ENCODE measurements at regions not wholly inside any gene's neighbourhood (a gene's known extent, or its start where the extent isn't known, plus 50 kb on each side); places are given as distances from the start of the nearest gene placed in this dataset.

GRCh38 chr18:24793742-24794141 lies 333.3 kb downstream of the HRH4 start:
- no peak for FAIRE-seq
- Histone ChIP-seq H3K23ac (ENCODE audit: insufficient read length) (no peak overlapping the region), H3K56ac (replicated peaks; ENCODE audit: insufficient read length, low read depth, low read length) (no peak overlapping the region)

More at GRCh38 chr18:24793742-24794141, 333.3 kb downstream of the HRH4 start:
- H4K91ac ChIP-seq (replicated peaks; ENCODE audit: insufficient read length, low read length), result no peak overlapping the region
- H4K5ac ChIP-seq (ENCODE audit: insufficient read length, low read depth, low read length), result no peak overlapping the region
- no peak overlapping the region for H3K18ac ChIP-seq (ENCODE audit: extremely low read depth, low read length)
- H3K14ac ChIP-seq (ENCODE audit: insufficient read length), result no peak overlapping the region
- H3K9me3 ChIP-seq (ENCODE audit: insufficient read depth in 2 of 2, low read depth in 1 of 2, low read length in 1 of 2), result no peaks in the 10 kb centered on the region
- no peaks in the 10 kb centered on the region for H3K79me2 ChIP-seq (ENCODE audit: control insufficient read depth in 1 of 2, insufficient read depth in 2 of 2, low read length in 2 of 2)
- no peaks in the 10 kb centered on the region for H3K23me2 ChIP-seq (ENCODE audit: low read depth, low read length)
- no peak overlapping the region for H3K27ac ChIP-seq (ENCODE audit: low read depth, low read length)
- no peak overlapping the region for H3K4me2 ChIP-seq (ENCODE audit: insufficient read depth in 1 of 2, low read depth in 2 of 2, low read length in 2 of 2)
- H3K36me3 ChIP-seq (ENCODE audit: control insufficient read depth in 2 of 4, insufficient read depth in 4 of 4, low read length in 3 of 4), result no peaks in the 10 kb centered on the region
- H4K20me1 ChIP-seq (replicated peaks in 1 of 2; ENCODE audit: control insufficient read depth in 1 of 2, insufficient read depth in 2 of 2, low read length in 2 of 2), result no peaks in the 10 kb centered on the region
- no peaks in the 10 kb centered on the region for H3K27me3 ChIP-seq (replicated peaks in 1 of 4; ENCODE audit: control insufficient read depth in 3 of 4, extremely low read depth in 1 of 4, insufficient read depth in 3 of 4, low read length in 3 of 4)
- H2BK15ac ChIP-seq (ENCODE audit: low read length), result 0 out of 2 replicates have a peak overlapping the region, but pooled peaks have one; percentile 11
- WGBS, 2 experiments (ENCODE audit: extremely low coverage in 1 of 2, insufficient coverage in 1 of 2, insufficient read length in 1 of 2, insufficient replicate concordance in 2 of 2, low coverage in 1 of 2, low lambda C conversion rate in 2 of 2, missing lambda C conversion rate in 1 of 2), result 89% methylated on average over 4 of the region's 4 CpGs; no CpG with 5 or more reads in 1 of the 2 experiments
- no peak overlapping the region for H3K4ac ChIP-seq (replicated peaks; ENCODE audit: insufficient read length, low read depth, low read length)
- H2BK120ac ChIP-seq (replicated peaks; ENCODE audit: low read depth, low read length), result no peak overlapping the region
- H2BK20ac ChIP-seq (ENCODE audit: low read length), result no peak overlapping the region
- no peak overlapping the region for H2AK5ac ChIP-seq (ENCODE audit: low read depth, low read length)
- H2AFZ ChIP-seq (ENCODE audit: low read length), result no peak overlapping the region
- no peak for TF ChIP-seq BRCA1 (IDR thresholded peaks at IDR 0.05; ENCODE audit: low read depth, low read length)
- no peak for TF ChIP-seq ZNF274 (IDR thresholded peaks at IDR 0.05; ENCODE audit: borderline replicate concordance, extremely low read depth, low read length)
- no peak for TF ChIP-seq SP4 (IDR thresholded peaks at IDR 0.05; ENCODE audit: low read length)
- no peak for TF ChIP-seq MAFK (IDR thresholded peaks at IDR 0.05; ENCODE audit: low read depth, low read length)
- no peak for TF ChIP-seq SAP30 (IDR thresholded peaks at IDR 0.05; ENCODE audit: insufficient read depth, insufficient replicate concordance, low read length)
- no peak for TF ChIP-seq POU5F1 (IDR thresholded peaks at IDR 0.05; ENCODE audit: low read depth, low read length)
- H3K4me3 ChIP-seq (ENCODE audit: extremely low read depth in 1 of 4, insufficient read depth in 2 of 4, low read depth in 3 of 4, low read length in 4 of 4), result no peak overlapping the region
- no peak for DNase-seq (ENCODE audit: low read depth in 1 of 2, low spot score in 2 of 2)
- H4K8ac ChIP-seq (ENCODE audit: extremely low read depth, insufficient read depth, low read length), result no peak overlapping the region
- no peak overlapping the region for H3K9ac ChIP-seq (replicated peaks in 1 of 4; ENCODE audit: extremely low read depth in 1 of 4, low read depth in 3 of 4, low read length in 3 of 4)
- H3K79me1 ChIP-seq (ENCODE audit: low read depth, low read length), result no peaks in the 10 kb centered on the region; the same call in 1 of the 2 replicates
- ChIA-PET POLR2A (ENCODE audit: partially characterized antibody) (no interaction called here), CTCF (ENCODE audit: partially characterized antibody) (interaction anchor here (0.6 kb wide), 1 partner anchor 276 kb away, joined by 3 read pairs; no protein-coding TSS in a partner anchor)
- no peak overlapping the region for H2BK5ac ChIP-seq (ENCODE audit: low read depth, low read length)
- peaks cover 3 to 8% (median 8%) of the 10 kb centered on the region in 4 experiments; a peak in 6 of 7 replicates for H3K4me1 ChIP-seq (replicated peaks in 1 of 4; ENCODE audit: control insufficient read depth in 3 of 4, insufficient read depth in 4 of 4, low read length in 3 of 4)
- no peak overlapping the region for H2BK12ac ChIP-seq (ENCODE audit: low read depth, low read length)
